NCI-H2081 (cell line): ENCODE measurements at regions not wholly inside any gene's neighbourhood (a gene's known extent, or its start where the extent isn't known, plus 50 kb on each side); places are given as distances from the start of the nearest gene placed in this dataset.
"Not testable (repeated sequence)": the region's sequence is repeated elsewhere in the genome, so short reads cannot be mapped to it uniquely, and the experiment has no call there.

ENCODE experiments used
- DNase-seq, 2 experiments: peaks; one replicate each; lab custom pipeline; 2025; lab: John Stamatoyannopoulos, UW

- no peak for DNase-seq
Observed at GRCh38 chr14:82565825-82566224, 1032.2 kb upstream of the SEL1L start.

- DNase-seq, result no peak
Observed at GRCh38 chr14:82587226-82587625, 1053.6 kb upstream of the SEL1L start.

- DNase-seq, result no peak
Observed at GRCh38 chr14:82595466-82595865, 1061.8 kb upstream of the SEL1L start.

GRCh38 chr14:82602794-82603193 is 1069.1 kb upstream of the SEL1L start:
- no peak for DNase-seq

- DNase-seq, result no peak
Observed at GRCh38 chr14:82604819-82605218, 1071.2 kb upstream of the SEL1L start.

GRCh38 chr14:82621881-82622450 is 1088.3 kb upstream of the SEL1L start:
- no peak for DNase-seq

GRCh38 chr14:82626156-82627066 is 1092.8 kb upstream of the SEL1L start:
- DNase-seq, result no peak

GRCh38 chr14:82635915-82636314 is 1102.3 kb upstream of the SEL1L start:
- DNase-seq, result no peak

GRCh38 chr14:82636426-82636825 is 1102.8 kb upstream of the SEL1L start:
- no peak for DNase-seq

GRCh38 chr14:82641050-82641540 is 1107.4 kb upstream of the SEL1L start:
- DNase-seq, result no peak

- no peak for DNase-seq
Observed at GRCh38 chr14:82642425-82642824, 1108.8 kb upstream of the SEL1L start.

GRCh38 chr14:82647088-82647810 is 1113.6 kb upstream of the SEL1L start:
- DNase-seq, result no peak

- no peak for DNase-seq
Observed at GRCh38 chr14:82655770-82656169, 1122.1 kb upstream of the SEL1L start.

GRCh38 chr14:82657186-82657675 is 1123.6 kb upstream of the SEL1L start:
- peak in 1 of 2 experiments; percentile 19 for DNase-seq

- no peak for DNase-seq
Observed at GRCh38 chr14:82661258-82661657, 1127.6 kb upstream of the SEL1L start.

- no peak for DNase-seq
Observed at GRCh38 chr14:82667006-82667405, 1133.4 kb upstream of the SEL1L start.

- no peak for DNase-seq
Observed at GRCh38 chr14:82667501-82667900, 1133.8 kb upstream of the SEL1L start.

GRCh38 chr14:82676403-82676802 is 1142.8 kb upstream of the SEL1L start:
- no peak for DNase-seq

GRCh38 chr14:82689948-82690347 is 1156.3 kb upstream of the SEL1L start:
- no peak for DNase-seq

GRCh38 chr14:82691191-82691590 is 1157.5 kb upstream of the SEL1L start:
- not testable (repeated sequence) for DNase-seq

- DNase-seq, result no peak
Observed at GRCh38 chr14:82694820-82695219, 1161.2 kb upstream of the SEL1L start.

- DNase-seq, result no peak
Observed at GRCh38 chr14:82704218-82704617, 1170.6 kb upstream of the SEL1L start.
